ENCODE measurements at regions not wholly inside any gene's neighbourhood (a gene's known extent, or its start where the extent isn't known, plus 50 kb on each side); places are given as distances from the start of the nearest gene placed in this dataset.
"Not testable (repeated sequence)": the region's sequence is repeated elsewhere in the genome, so short reads cannot be mapped to it uniquely, and the experiment has no call there.

- H3K27me3 ChIP-seq (ENCODE audit: insufficient read depth, low read depth), result no peaks in the 10 kb centered on the region
- no peaks in the 10 kb centered on the region for H4K20me1 ChIP-seq (ENCODE audit: insufficient read depth)
- peak overlapping the region; percentile 53 for H2AFZ ChIP-seq (ENCODE audit: low read depth)
- peak overlapping the region; percentile 74 for H3K4me2 ChIP-seq
- no peaks in the 10 kb centered on the region for H3K79me2 ChIP-seq (ENCODE audit: insufficient read depth, low read depth)
- H3K27ac ChIP-seq, result peak overlapping the region; percentile 44
- no peak for TF ChIP-seq CTCF (conservative IDR thresholded peaks at IDR 0.05; ENCODE audit: low read depth, low read length)
- H3K4me3 ChIP-seq (IDR thresholded peaks at IDR 0.05; ENCODE audit: insufficient read depth, low read depth, low read length), result no peak overlapping the region
- peak overlapping the region; percentile 26; the same call in 1 of the 2 replicates for H3K9ac ChIP-seq
- no peaks in the 10 kb centered on the region for H3K36me3 ChIP-seq (ENCODE audit: insufficient read depth)
- peaks cover 28% of the 10 kb centered on the region for H3K4me1 ChIP-seq (ENCODE audit: low read depth, poor library complexity, severe bottlenecking)
Measured at GRCh38 chr5:27451377-27451776, 413.0 kb upstream of the CDH9 start.

GRCh38 chr5:27450607-27451006 lies 412.2 kb upstream of the CDH9 start:
- H3K36me3 ChIP-seq (ENCODE audit: insufficient read depth), result no peaks in the 10 kb centered on the region
- H3K27me3 ChIP-seq (ENCODE audit: insufficient read depth, low read depth), result no peaks in the 10 kb centered on the region
- H4K20me1 ChIP-seq (ENCODE audit: insufficient read depth), result no peaks in the 10 kb centered on the region
- H3K4me3 ChIP-seq (IDR thresholded peaks at IDR 0.05; ENCODE audit: insufficient read depth, low read depth, low read length), result no peak overlapping the region
- H3K9ac ChIP-seq, result peak overlapping the region; percentile 26; the same call in 1 of the 2 replicates
- TF ChIP-seq CTCF (conservative IDR thresholded peaks at IDR 0.05; ENCODE audit: low read depth, low read length), result no peak
- H2AFZ ChIP-seq (ENCODE audit: low read depth), result peak overlapping the region; percentile 53
- no peaks in the 10 kb centered on the region for H3K79me2 ChIP-seq (ENCODE audit: insufficient read depth, low read depth)
- H3K4me2 ChIP-seq, result peak overlapping the region; percentile 74
- H3K27ac ChIP-seq, result peak overlapping the region; percentile 44
- H3K4me1 ChIP-seq (ENCODE audit: low read depth, poor library complexity, severe bottlenecking), result peaks cover 28% of the 10 kb centered on the region

- not testable (repeated sequence) for H3K4me2 ChIP-seq; H2AFZ ChIP-seq (ENCODE audit: low read depth); H3K27me3 ChIP-seq (ENCODE audit: insufficient read depth, low read depth); H3K27ac ChIP-seq; H4K20me1 ChIP-seq (ENCODE audit: insufficient read depth); H3K36me3 ChIP-seq (ENCODE audit: insufficient read depth); H3K79me2 ChIP-seq (ENCODE audit: insufficient read depth, low read depth); H3K9ac ChIP-seq; H3K4me3 ChIP-seq (IDR thresholded peaks at IDR 0.05; ENCODE audit: insufficient read depth, low read depth, low read length)
- H3K4me1 ChIP-seq (ENCODE audit: low read depth, poor library complexity, severe bottlenecking), result peaks cover 19% of the 10 kb centered on the region
Measured at GRCh38 chr5:27439383-27439782, 401.0 kb upstream of the CDH9 start.

GRCh38 chr5:27437594-27438200 lies 399.3 kb upstream of the CDH9 start:
- no peaks in the 10 kb centered on the region for H3K27me3 ChIP-seq (ENCODE audit: insufficient read depth, low read depth)
- TF ChIP-seq CTCF (conservative IDR thresholded peaks at IDR 0.05; ENCODE audit: low read depth, low read length), result no peak
- no peak overlapping the region for H3K27ac ChIP-seq
- H2AFZ ChIP-seq (ENCODE audit: low read depth), result no peak overlapping the region
- no peak overlapping the region for H3K9ac ChIP-seq
- no peaks in the 10 kb centered on the region for H4K20me1 ChIP-seq (ENCODE audit: insufficient read depth)
- no peaks in the 10 kb centered on the region for H3K79me2 ChIP-seq (ENCODE audit: insufficient read depth, low read depth)
- no peaks in the 10 kb centered on the region for H3K36me3 ChIP-seq (ENCODE audit: insufficient read depth)
- H3K4me2 ChIP-seq, result peak overlapping the region; percentile 39
- no peak overlapping the region for H3K4me3 ChIP-seq (IDR thresholded peaks at IDR 0.05; ENCODE audit: insufficient read depth, low read depth, low read length)
- peaks cover 19% of the 10 kb centered on the region for H3K4me1 ChIP-seq (ENCODE audit: low read depth, poor library complexity, severe bottlenecking)

- Histone ChIP-seq H3K27me3 (ENCODE audit: insufficient read depth, low read depth) (no peaks in the 10 kb centered on the region), H3K79me2 (ENCODE audit: insufficient read depth, low read depth) (no peaks in the 10 kb centered on the region), H2AFZ (ENCODE audit: low read depth) (no peak overlapping the region), H3K4me3 (IDR thresholded peaks at IDR 0.05; ENCODE audit: insufficient read depth, low read depth, low read length) (no peak overlapping the region), H3K4me2 (no peak overlapping the region), H3K9ac (no peak overlapping the region), H3K27ac (no peak overlapping the region), H3K4me1 (ENCODE audit: low read depth, poor library complexity, severe bottlenecking) (peaks cover 19% of the 10 kb centered on the region), H4K20me1 (ENCODE audit: insufficient read depth) (no peaks in the 10 kb centered on the region), H3K36me3 (ENCODE audit: insufficient read depth) (no peaks in the 10 kb centered on the region)
- TF ChIP-seq CTCF (conservative IDR thresholded peaks at IDR 0.05; ENCODE audit: low read depth, low read length), result no peak
Measured at GRCh38 chr5:27434335-27434734, 395.9 kb upstream of the CDH9 start.
